Prostate gland (tissue), 2 donors: ENCODE measurements at regions not wholly inside any gene's neighbourhood (a gene's known extent, or its start where the extent isn't known, plus 50 kb on each side); places are given as distances from the start of the nearest gene placed in this dataset.

Experiments
- DNase-seq: peaks from one replicate; pipeline ENCODE4 v3.0.0-alpha.2; 2019; ENCODE audit warnings: low spot score
- H3K27ac ChIP-seq, 2 donors: fragments of 200-600 bp; sonication (generic); 2 replicates each; pipeline ENCODE4 v1.5.1; 2017 to 2019
- H3K27me3 ChIP-seq: fragments of 200-600 bp; sonication (generic); replicated peaks from 2 replicates; pipeline ENCODE4 v1.5.1; 2019; ENCODE audit not compliant: insufficient read depth
- H3K36me3 ChIP-seq, 2 donors: fragments of 200-600 bp; sonication (generic); 1 replicate in 1 of 2; 2 replicates in 1 of 2; pipeline versions ENCODE4 v1.5.1 to v1.8.1; 2017 to 2019
- H3K4me1 ChIP-seq: fragments of 200-600 bp; sonication (generic); replicated peaks from 2 replicates; pipeline ENCODE4 v1.5.1; 2019
- H3K4me3 ChIP-seq, 2 donors: fragments of 200-600 bp; sonication (generic); 2 replicates each; pipeline ENCODE4 v1.5.1; 2017 to 2019
- H3K9me3 ChIP-seq: fragments of 200-600 bp; sonication (generic); 2 replicates; pipeline ENCODE4 v1.5.1; 2017
- CTCF ChIP-seq, 4 experiments: fragments of 200-600 bp in 2 of 4; fragments of 450-650 bp in 2 of 4; sonication (generic) in 2 of 4; IDR thresholded peaks; 1 replicate in 3 of 4; 2 replicates in 1 of 4; pipeline ENCODE4 v1.5.1; 2016 to 2019; ENCODE audit warnings: antibody characterized with exemption in 4 of 4, mild to moderate bottlenecking in 2 of 4, moderate library complexity in 2 of 4
- POLR2A ChIP-seq: fragments of 450-650 bp; IDR thresholded peaks from one replicate; pipeline ENCODE4 v1.6.1; 2016; ENCODE audit warnings: antibody characterized with exemption, mild to moderate bottlenecking
- POLR2AphosphoS5 ChIP-seq: sonication (generic); formaldehyde crosslinking; IDR thresholded peaks from one replicate; pipeline ENCODE4 v1.6.1; 2017; ENCODE audit warnings: antibody characterized with exemption
- WGBS: methylation state at CpG from one replicate; pipeline ENCODE4 v1.1.5; 2018; 5-methylcytosine and 5-hydroxymethylcytosine counted together
- intact Hi-C: fragments of 100-400 bp; cut with DNase I; formaldehyde crosslinking; loops from one replicate; pipeline ENCODE4 v1.14.2; 2022

DNA sequence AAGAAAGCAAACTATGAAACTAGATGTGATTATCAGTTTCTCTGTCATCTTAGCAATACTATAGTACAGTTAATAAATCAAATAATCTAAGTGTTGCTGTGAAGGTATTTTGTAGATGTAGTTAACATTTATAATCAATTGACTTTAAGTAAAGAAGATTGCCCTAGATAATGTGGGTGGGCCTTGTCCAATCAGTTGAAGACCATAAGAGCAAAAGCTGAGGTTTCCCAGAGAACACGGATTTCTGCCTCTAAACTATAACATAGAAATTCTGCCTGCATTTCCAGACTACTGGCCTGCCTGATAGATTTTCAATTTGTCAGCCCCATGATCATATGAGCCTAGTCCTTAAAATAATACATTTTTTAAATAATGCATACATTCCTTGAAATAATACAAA is 222.9 kb downstream of the PCDH18 start:
- Histone ChIP-seq H3K4me3 (no peak overlapping the region), H3K27ac (no peak overlapping the region), H3K27me3 (no peaks in the 10 kb centered on the region), H3K9me3 (no peaks in the 10 kb centered on the region), H3K36me3 (no peaks in the 10 kb centered on the region), H3K4me1 (no peaks in the 10 kb centered on the region)
- no peak for DNase-seq
- no peak for TF ChIP-seq POLR2A
- TF ChIP-seq CTCF (IDR thresholded peaks at IDR 0.05): no peak
- no peak for TF ChIP-seq POLR2AphosphoS5
- intact Hi-C loops: no loop called here
- WGBS: 95% methylated on average over 1 of the region's 1 CpG

GRCh38 chr4:137307806-137308205 is 224.5 kb downstream of the PCDH18 start:
- intact Hi-C loops: no loop called here
- DNase-seq: no peak

GRCh38 chr4:137300776-137301175 is 231.5 kb downstream of the PCDH18 start:
- DNase-seq: no peak
- intact Hi-C loops: no loop called here
- H3K4me3 ChIP-seq: no peak overlapping the region
- H3K27ac ChIP-seq: no peak overlapping the region
- H3K4me1 ChIP-seq: no peaks in the 10 kb centered on the region
- TF ChIP-seq CTCF (IDR thresholded peaks at IDR 0.05) (no peak), POLR2AphosphoS5 (no peak), POLR2A (no peak)
- H3K9me3 ChIP-seq: no peaks in the 10 kb centered on the region
- H3K27me3 ChIP-seq: no peaks in the 10 kb centered on the region
- H3K36me3 ChIP-seq: no peaks in the 10 kb centered on the region

More at GRCh38 chr4:137307806-137308205, 224.5 kb downstream of the PCDH18 start:
- H3K27ac ChIP-seq: no peak overlapping the region
- H3K27me3 ChIP-seq: no peaks in the 10 kb centered on the region
- TF ChIP-seq CTCF (IDR thresholded peaks at IDR 0.05): no peak
- TF ChIP-seq POLR2A: no peak
- TF ChIP-seq POLR2AphosphoS5: no peak
- no peaks in the 10 kb centered on the region for H3K9me3 ChIP-seq
- no peaks in the 10 kb centered on the region for H3K36me3 ChIP-seq
- H3K4me1 ChIP-seq: no peaks in the 10 kb centered on the region
- H3K4me3 ChIP-seq: no peak overlapping the region

DNA sequence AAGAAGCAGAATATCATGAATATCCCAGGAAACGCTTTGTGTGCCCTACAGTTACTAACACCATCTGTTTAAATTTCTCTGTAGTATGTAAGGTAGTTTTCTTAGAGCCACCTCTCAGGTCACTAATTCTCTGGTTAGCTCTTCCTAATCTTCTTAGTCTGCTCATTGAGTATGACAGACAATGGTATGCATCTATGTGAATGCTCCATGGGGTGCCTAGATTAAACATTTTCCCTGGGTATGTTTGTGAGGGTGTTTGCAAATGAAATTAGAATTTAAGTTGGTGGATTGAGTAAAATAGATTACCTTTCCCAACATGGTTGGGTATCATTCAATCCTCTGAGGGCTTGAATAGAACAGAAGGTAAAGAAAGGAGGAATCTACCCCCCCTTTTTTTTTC is 233.0 kb downstream of the PCDH18 start:
- WGBS: 94% methylated on average over 1 of the region's 1 CpG
- TF ChIP-seq POLR2AphosphoS5: no peak
- no peak for TF ChIP-seq CTCF (IDR thresholded peaks at IDR 0.05)
- no peak for TF ChIP-seq POLR2A
- intact Hi-C loops: no loop called here

DNA sequence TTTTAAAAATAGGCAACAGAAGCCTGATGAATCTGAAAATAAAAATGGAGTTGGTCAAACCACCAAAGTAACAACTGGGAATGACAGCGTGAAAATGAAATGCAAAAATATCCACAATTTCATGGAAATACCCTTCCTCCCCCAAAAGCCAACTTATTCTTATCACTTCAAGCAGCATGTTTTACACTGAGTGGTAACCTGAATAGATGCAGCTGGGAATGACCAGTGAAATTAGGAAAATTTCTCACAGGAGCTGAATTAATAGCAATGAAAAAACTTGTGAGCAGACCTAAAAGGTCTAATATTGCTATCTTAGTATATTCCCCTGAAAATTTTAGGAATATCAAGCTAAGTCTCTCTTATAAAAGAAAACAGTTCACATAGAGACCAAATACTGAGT is 239.0 kb downstream of the PCDH18 start:
- no peaks in the 10 kb centered on the region for H3K4me1 ChIP-seq
- DNase-seq: no peak
- no peaks in the 10 kb centered on the region for H3K36me3 ChIP-seq
- TF ChIP-seq POLR2A (no peak), CTCF (IDR thresholded peaks at IDR 0.05) (no peak)
- no peaks in the 10 kb centered on the region for H3K27me3 ChIP-seq
- no peak overlapping the region for H3K4me3 ChIP-seq
- no peak overlapping the region for H3K27ac ChIP-seq
- intact Hi-C loops: no loop called here
- no peaks in the 10 kb centered on the region for H3K9me3 ChIP-seq
- WGBS: 95% methylated on average over 1 of the region's 1 CpG

More for the DNA sequence above, 233.0 kb downstream of the PCDH18 start:
- Histone ChIP-seq H3K27me3 (no peaks in the 10 kb centered on the region), H3K9me3 (no peaks in the 10 kb centered on the region), H3K27ac (no peak overlapping the region), H3K4me3 (no peak overlapping the region), H3K36me3 (no peaks in the 10 kb centered on the region), H3K4me1 (no peaks in the 10 kb centered on the region)
- DNase-seq: no peak
